OCI-LY7 (cell line): ENCODE measurements at regions not wholly inside any gene's neighbourhood (a gene's known extent, or its start where the extent isn't known, plus 50 kb on each side); places are given as distances from the start of the nearest gene placed in this dataset.

ENCODE experiments used
- CTCF ChIP-seq: fragments of 200-600 bp; sonication (generic); conservative IDR thresholded peaks from 2 replicates; pipeline ENCODE4 v1.5.1; 2014; ENCODE audit warnings: mild to moderate bottlenecking, antibody characterized with exemption, low read length, moderate library complexity, mixed read lengths
- EZH2phosphoT487 ChIP-seq: fragments of 200-600 bp; sonication (generic); IDR thresholded peaks from 2 replicates; pipeline ENCODE4 v1.6.1; 2018; ENCODE audit warnings: low read depth, borderline replicate concordance, mild to moderate bottlenecking, mixed run types, antibody characterized with exemption, low read length, moderate library complexity, mixed read lengths

GRCh38 chr4:17126321-17126966 is 228.0 kb upstream of the LDB2 start:
- no peak for TF ChIP-seq CTCF
- no peak for TF ChIP-seq EZH2phosphoT487
